SK-N-SH treated with all-trans-retinoic acid at 6 μM for 48 hours (cell line): ENCODE measurements at regions not wholly inside any gene's neighbourhood (a gene's known extent, or its start where the extent isn't known, plus 50 kb on each side); places are given as distances from the start of the nearest gene placed in this dataset.

Experiments used
- ESRRG ChIP-seq: fragments of 250-450 bp; sonication (Bioruptor Pico); IDR thresholded peaks from 2 replicates; pipeline ENCODE4 v1.6.1; 2021; ENCODE audit warnings: mild to moderate bottlenecking
- GLIS3 ChIP-seq: fragments of 250-450 bp; sonication (Bioruptor Pico); IDR thresholded peaks from 2 replicates; pipeline ENCODE4 v1.5.0; 2020; ENCODE audit warnings: mild to moderate bottlenecking, moderate library complexity
- PPARA ChIP-seq: fragments of 250-450 bp; sonication (Bioruptor Pico); IDR thresholded peaks from 2 replicates; pipeline ENCODE4 v1.5.0; 2020; ENCODE audit warnings: mild to moderate bottlenecking, borderline replicate concordance
- RARB ChIP-seq: fragments of 250-450 bp; sonication (Bioruptor Pico); IDR thresholded peaks from 2 replicates; pipeline ENCODE4 v1.8.0; 2021; ENCODE audit warnings: mild to moderate bottlenecking, moderate library complexity
- SNAI2 ChIP-seq: fragments of 250-450 bp; sonication (Bioruptor Pico); IDR thresholded peaks from 2 replicates; pipeline ENCODE4 v1.5.0; 2020; ENCODE audit warnings: mild to moderate bottlenecking, moderate library complexity
- ZFP3 ChIP-seq: fragments of 250-450 bp; sonication (Bioruptor Pico); IDR thresholded peaks from 2 replicates; pipeline ENCODE4 v1.5.0; 2020; ENCODE audit warnings: mild to moderate bottlenecking, moderate library complexity
- ZNF565 ChIP-seq: fragments of 450-650 bp; formaldehyde crosslinking; conservative IDR thresholded peaks from 2 replicates; pipeline ENCODE4 v1.5.0; 2020; ENCODE audit warnings: low read depth, mild to moderate bottlenecking, moderate library complexity
- ZNF8 ChIP-seq: fragments of 450-650 bp; formaldehyde crosslinking; IDR thresholded peaks from 2 replicates; pipeline ENCODE4 v1.5.0; 2020; ENCODE audit warnings: mild to moderate bottlenecking, moderate library complexity
- TF ChIP-seq, protein P1 (sequence below): fragments of 250-450 bp; sonication (Bioruptor Pico); IDR thresholded peaks from 2 replicates; pipeline ENCODE4 v1.8.0; 2020; ENCODE audit warnings: mild to moderate bottlenecking, moderate library complexity, borderline replicate concordance
- TF ChIP-seq, protein P2 (sequence below): fragments of 250-450 bp; sonication (Bioruptor Pico); IDR thresholded peaks from 2 replicates; pipeline ENCODE4 v1.5.0; 2020; ENCODE audit warnings: mild to moderate bottlenecking, moderate library complexity

DNA sequence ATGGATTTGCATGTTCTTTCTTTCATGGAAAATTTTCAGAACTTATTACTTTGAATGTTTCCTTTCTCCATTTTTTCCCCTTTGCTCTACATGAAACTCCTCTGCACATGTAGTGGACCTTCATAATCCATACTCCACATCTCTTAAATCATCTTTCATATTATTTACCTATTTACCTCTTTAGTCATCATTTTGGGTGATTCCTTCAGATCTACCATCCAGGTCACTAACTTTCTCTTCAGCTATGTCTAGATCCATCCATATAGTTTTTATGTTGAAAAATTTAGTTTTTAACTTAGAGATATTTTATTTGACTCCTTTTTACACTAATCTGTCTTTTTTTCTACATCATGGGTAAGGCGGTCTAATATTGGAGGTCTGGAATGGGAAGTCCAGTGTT is 586.6 kb downstream of the NR2F1-AS1 start:
- TF ChIP-seq GLIS3 (CRISPR knock-in tag) (no peak), ZNF8 (CRISPR knock-in tag) (no peak), RARB (CRISPR knock-in tag) (no peak), SNAI2 (CRISPR knock-in tag) (no peak), PPARA (CRISPR knock-in tag) (no peak), ESRRG (no peak), ZFP3 (CRISPR knock-in tag) (no peak), ZNF565 (CRISPR knock-in tag) (no peak)
- TF ChIP-seq, protein P1, sequence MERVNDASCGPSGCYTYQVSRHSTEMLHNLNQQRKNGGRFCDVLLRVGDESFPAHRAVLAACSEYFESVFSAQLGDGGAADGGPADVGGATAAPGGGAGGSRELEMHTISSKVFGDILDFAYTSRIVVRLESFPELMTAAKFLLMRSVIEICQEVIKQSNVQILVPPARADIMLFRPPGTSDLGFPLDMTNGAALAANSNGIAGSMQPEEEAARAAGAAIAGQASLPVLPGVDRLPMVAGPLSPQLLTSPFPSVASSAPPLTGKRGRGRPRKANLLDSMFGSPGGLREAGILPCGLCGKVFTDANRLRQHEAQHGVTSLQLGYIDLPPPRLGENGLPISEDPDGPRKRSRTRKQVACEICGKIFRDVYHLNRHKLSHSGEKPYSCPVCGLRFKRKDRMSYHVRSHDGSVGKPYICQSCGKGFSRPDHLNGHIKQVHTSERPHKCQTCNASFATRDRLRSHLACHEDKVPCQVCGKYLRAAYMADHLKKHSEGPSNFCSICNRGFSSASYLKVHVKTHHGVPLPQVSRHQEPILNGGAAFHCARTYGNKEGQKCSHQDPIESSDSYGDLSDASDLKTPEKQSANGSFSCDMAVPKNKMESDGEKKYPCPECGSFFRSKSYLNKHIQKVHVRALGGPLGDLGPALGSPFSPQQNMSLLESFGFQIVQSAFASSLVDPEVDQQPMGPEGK = no peak
- TF ChIP-seq, protein P2, sequence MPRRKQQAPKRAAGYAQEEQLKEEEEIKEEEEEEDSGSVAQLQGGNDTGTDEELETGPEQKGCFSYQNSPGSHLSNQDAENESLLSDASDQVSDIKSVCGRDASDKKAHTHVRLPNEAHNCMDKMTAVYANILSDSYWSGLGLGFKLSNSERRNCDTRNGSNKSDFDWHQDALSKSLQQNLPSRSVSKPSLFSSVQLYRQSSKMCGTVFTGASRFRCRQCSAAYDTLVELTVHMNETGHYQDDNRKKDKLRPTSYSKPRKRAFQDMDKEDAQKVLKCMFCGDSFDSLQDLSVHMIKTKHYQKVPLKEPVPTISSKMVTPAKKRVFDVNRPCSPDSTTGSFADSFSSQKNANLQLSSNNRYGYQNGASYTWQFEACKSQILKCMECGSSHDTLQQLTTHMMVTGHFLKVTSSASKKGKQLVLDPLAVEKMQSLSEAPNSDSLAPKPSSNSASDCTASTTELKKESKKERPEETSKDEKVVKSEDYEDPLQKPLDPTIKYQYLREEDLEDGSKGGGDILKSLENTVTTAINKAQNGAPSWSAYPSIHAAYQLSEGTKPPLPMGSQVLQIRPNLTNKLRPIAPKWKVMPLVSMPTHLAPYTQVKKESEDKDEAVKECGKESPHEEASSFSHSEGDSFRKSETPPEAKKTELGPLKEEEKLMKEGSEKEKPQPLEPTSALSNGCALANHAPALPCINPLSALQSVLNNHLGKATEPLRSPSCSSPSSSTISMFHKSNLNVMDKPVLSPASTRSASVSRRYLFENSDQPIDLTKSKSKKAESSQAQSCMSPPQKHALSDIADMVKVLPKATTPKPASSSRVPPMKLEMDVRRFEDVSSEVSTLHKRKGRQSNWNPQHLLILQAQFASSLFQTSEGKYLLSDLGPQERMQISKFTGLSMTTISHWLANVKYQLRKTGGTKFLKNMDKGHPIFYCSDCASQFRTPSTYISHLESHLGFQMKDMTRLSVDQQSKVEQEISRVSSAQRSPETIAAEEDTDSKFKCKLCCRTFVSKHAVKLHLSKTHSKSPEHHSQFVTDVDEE (CRISPR knock-in tag) = no peak
